RPMI8226 (cell line): ENCODE measurements at regions not wholly inside any gene's neighbourhood (a gene's known extent, or its start where the extent isn't known, plus 50 kb on each side); places are given as distances from the start of the nearest gene placed in this dataset.
"Not testable (repeated sequence)": the region's sequence is repeated elsewhere in the genome, so short reads cannot be mapped to it uniquely, and the experiment has no call there.

ENCODE experiments used
- DNase-seq: peaks from one replicate; pipeline ENCODE4 v3.0.0-alpha.2; 2015

DNA sequence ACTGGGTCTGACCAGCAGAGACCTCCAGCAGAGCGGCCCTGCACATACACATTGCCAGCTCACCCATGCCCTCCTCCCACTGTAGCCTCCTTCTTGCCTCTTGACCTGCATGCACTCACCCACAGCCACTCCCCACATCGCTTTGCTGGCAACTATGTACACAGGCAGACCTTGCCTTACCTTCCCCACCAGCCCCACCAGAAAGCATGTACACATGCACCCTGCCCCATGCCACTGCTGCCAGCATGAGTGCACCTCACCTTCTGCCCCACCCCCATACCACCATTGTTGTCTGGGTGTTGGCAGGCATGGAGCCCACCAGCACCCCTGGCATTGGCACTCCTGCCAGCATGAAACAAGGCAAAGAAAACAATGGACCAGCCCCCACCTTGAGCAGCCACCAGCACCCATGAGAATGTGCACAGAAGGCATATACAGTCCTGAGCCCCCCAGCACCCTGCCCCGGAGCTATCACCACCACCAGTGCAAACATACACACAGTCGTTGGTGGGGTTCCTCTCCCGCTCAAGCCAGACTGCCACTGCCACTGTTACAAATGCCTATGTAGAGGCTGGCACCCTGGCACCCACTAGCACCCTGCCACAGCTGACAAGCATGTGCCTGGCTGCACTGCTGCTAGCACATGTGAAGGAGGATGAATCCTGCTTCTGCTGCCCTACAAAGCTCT is 171.4 kb upstream of the NR4A3 start:
- DNase-seq, result no peak

DNA sequence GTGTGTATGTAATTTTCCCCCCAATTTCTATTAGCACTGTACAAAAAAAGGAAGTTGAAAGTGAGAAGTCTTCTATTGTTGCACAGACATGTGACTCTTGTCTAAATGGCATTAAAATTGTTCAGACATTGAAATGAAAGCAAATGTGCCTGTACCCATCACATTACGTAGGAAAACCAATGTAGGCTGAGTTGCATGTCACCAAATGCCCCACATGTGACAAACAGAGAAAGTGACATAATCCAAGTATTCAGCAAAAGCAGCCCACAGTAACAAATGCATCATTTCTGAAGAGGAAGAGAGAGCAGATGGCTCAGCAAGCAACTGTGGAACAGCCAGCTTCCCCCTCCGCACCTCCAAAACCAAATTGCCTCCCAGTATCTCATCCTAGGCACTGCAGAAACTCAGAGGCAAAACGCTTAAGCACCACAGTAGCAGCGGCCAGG is 161.5 kb upstream of the NR4A3 start:
- peak; percentile 40 for DNase-seq

DNA sequence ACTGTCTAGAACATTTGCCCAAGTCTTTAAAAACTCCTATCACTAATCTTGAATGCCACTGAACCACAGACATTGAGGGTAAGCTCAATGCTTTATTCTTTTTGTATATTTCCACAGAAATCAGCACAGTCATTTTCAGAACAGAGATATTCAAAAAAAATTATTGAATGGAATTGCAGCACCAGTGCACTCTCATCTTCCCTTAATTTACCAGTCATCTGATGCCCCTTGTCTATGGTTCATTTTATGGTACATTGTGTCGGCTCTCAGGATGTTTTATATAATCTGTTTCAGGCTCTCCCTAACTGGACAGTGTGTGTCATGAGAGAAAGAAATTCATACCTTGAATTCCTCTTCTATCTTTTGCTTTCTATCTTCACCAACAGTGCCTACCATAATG is 158.4 kb upstream of the NR4A3 start:
- DNase-seq, result no peak

DNA sequence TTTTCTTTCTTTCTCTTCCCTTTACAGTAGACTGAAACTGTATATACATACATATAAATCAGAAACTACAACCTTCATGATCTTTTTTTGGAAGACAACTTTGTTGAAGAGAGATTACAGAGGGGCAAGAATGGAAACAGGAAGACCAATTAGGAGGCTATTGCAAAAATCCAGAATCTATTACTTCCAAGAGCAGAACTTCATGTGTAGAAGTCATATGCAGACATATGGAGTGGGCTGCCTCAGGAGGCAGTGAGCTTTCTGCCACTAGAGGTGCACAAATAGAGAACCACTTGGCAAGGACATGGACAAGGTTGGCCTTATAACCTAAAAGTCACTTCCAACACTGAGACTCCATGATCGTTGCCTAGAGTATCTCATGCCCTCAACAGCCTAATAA is 157.8 kb upstream of the NR4A3 start:
- peak; percentile 5 for DNase-seq

DNA sequence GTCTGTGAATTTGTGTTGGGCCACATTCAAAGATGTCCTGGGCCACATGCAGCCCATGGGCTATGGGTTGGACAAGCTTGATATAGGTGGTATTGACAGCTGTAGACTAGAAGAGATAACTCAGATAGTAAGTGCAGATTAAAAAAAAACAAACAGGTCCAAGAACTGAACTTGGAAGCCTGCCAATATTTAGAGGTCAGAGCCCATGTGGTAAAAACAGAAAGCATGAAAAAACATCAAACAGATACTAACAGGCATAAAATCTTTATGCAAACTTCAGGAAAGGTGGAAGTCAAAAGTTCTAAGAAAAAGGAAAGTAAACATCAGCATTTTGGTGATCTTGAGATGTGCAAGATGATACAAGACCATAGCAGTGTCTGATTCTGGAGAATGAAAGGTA is 155.1 kb upstream of the NR4A3 start:
- peak; percentile 57 for DNase-seq

DNA sequence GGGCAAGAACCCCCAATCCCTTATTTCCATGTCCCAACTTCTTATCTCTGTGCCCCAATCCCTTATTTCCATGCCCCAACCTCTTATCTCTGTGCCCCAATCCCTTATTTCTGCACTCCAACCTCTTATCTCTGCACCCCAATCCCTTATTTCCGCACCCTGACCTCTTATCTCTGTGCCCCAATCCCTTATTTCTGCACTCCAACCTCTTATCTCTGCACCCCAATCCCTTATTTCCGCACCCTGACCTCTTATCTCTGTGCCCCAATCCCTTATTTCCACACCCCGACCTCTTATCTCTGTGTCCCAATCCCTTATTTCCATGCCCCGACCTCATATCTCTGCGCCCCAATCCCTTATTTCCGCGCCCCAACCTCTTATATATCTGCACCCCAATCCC is 150.8 kb upstream of the NR4A3 start:
- DNase-seq, result not testable (repeated sequence)

DNA sequence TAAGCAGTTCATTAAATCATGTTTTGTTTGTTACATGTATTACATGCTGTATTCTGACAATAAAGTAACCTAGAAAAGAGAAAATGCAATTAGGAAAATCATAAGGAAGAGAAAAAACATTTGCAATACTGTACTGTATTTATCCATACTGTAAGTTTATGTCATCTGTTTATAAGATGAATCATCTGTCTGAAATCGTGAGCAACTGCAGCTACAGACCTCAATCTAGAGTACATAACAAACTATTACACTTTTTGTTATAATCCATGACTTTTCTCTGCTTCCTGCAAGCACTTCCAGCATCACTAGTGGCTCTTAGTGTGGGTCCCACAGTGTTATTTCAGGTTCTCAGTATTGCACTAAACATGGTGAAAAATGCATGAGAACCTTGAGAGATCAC is 144.4 kb upstream of the NR4A3 start:
- DNase-seq, result no peak

DNA sequence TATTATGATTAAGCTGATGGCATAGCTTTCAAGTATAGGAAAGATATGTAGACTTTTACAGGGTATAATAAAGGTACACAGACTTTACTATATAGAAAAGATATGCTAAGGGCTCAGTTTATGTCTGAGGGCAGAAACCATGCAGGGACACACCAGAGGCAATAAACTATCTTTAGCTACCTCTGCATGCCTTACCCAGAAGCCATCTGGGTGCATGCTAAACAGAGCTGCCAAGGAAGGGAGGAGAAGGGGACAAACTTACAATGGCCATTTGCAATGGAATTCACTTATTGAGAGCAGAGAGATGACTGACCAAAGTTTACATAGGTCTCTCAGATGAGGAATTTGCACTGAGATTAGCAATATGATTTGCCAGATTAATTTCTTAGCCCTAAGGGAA is 143.1 kb upstream of the NR4A3 start:
- no peak for DNase-seq

DNA sequence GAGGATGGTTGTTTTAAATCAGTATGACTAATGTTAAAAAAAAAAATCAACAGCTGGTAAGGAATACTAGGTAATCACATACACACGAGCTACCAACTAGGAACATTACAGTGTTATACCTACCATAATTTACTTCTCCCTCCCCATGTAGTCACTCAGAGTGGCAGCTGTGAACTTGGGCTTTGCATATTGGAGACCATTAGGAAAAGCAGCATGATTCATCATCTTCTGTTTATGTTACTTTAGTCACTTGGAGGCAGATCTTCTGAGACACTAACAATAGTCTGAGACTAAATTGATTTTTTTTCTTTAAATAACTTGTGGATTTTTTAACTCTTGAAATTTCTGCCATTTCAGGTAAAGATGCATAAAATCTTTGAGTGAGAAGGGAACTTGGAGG is 141.5 kb upstream of the NR4A3 start:
- no peak for DNase-seq

DNA sequence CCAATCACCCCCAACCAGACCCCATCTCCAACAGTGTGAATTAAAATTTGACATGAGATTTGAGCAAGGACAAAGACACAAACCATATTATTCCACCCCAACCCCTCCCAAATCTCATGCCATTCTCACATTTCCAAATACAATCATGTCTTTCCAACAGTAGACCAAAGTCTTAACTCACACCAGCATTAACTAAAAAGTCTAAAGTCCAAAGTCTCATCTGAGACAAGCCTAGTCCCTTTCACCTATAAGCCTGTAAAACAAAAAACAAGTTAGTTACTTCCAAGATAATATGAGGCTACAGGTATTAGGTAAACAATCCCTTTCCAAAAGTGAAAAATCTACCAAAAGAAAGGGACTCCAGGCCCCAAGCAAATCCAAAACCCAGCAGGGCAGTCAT is 140.6 kb upstream of the NR4A3 start:
- DNase-seq, result no peak

DNA sequence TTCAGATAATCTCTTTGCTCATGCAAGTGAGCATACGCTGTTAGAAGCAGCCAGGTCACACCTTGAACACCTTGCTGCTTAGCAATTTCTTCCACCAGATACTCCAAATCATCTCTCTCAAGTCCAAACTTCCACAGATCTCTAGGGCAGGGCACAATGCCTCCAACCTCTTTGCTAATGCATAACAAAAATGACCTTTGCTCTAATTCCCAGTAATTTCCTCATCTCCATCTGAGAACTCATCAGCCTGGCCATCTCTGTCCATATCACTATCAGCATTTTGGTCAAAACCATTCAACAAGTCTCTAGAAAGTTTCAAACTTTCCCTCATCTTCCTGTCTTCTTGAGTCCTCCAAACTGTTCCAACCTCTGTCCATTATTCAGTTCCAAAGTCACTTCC is 139.3 kb upstream of the NR4A3 start:
- no peak for DNase-seq

DNA sequence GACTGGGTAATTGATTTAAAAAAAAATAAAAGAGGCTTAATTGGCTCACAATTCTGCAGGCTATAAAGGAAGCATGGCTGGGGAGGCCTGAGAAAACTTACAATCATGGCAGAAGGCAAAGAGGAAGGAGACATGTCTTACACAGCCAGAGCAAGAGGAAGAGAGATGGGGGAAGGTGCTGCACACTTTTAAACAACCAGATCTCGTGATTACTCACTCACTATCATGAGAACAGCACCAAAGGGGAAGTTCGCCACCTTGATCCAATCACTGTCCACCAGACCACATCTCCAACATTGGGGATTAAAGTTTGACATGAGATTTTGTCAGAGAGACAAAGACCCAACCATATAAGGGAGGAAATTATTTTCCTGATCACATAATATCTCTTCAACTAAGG is 138.8 kb upstream of the NR4A3 start:
- DNase-seq, result no peak

DNA sequence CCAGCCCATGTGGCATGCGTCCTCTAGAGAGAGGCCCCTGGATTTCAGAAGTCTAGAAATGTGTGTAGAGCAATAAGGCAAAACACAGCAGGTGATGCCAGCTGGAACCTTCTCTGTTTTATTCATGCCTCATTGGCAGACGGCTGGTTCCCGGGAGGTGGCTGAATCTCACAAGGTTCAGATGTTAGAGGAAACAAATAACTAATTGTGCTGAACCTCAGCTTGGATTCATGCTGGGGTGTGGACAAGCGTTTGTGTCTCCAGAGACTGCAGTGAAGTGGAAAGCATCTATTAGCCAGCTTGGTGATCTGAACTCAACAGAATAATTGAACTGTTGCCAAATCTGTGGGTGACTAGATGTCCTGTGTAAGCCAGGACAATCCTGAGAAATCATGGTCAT is 131.1 kb upstream of the NR4A3 start:
- DNase-seq, result no peak

DNA sequence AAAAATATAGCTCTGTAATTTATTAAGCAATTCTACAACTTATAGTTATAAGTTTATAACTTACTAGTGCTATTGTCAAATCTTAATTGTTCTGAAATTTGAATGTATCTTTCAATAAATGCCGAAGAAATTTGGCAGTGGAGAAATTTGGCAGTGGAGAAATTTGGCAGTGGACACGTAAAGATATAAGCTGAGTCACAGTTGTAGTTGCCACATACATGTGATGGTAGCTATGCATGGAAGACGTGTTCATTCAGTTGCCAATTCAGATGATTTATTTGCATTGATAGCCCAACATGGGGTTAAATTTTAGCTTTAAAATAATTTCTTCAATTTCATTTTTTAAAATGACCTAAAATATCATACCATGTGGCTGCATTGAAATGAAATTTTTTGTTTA is 127.8 kb upstream of the NR4A3 start:
- DNase-seq, result no peak

DNA sequence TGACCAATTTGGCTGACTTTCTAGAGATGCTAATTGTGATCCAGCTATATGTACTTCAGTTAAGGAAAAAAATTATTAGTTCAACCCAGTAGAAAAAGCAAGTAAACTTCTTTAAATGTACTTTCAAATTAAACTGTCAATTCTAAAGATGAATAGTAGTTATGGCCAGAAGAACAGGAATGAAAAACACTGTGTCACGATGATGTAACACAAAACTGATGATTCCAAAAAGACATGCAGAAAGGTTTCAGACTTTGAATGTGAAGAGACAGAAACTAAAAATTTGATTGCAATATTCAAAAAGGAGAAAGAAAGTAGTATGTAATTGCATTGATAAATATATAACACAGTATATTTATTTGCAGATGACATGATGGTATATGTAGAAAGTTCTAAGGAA is 127.3 kb upstream of the NR4A3 start:
- DNase-seq, result no peak

DNA sequence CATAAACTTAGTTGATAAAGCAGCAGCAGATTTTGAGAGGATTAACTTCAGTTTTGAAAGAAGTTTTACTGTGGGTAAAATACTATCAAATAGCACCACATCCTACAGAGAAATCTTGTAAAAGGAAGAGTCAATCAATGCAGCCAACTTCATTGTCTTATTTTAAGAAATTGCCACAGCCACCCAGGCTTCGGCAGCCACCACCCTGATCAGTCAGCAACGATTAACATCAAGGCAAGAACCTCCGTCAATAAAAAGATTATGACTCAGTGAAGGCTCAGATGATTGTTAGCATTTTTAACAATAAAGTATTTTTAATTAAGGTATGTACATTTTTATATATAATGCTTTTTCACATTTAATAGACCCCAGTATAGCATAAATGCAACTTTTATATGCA is 122.3 kb upstream of the NR4A3 start:
- no peak for DNase-seq

DNA sequence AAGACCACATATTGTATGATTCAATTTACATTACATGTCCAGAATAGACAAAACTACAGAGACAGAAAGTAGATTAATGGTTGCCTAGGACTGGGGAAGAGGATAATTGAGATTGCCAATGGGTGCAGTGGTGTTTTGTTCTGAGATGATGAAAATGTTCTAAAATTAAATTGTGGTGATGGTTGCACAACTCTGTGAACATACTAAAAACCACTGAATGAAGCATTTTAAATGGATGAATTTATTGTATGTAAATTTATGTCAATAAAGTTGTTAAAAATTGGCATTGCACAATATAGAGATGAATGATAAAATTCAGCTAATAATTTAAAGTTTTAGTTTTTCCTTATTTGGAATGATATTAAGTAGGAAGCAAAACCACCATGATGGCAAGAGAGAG is 109.5 kb upstream of the NR4A3 start:
- no peak for DNase-seq

DNA sequence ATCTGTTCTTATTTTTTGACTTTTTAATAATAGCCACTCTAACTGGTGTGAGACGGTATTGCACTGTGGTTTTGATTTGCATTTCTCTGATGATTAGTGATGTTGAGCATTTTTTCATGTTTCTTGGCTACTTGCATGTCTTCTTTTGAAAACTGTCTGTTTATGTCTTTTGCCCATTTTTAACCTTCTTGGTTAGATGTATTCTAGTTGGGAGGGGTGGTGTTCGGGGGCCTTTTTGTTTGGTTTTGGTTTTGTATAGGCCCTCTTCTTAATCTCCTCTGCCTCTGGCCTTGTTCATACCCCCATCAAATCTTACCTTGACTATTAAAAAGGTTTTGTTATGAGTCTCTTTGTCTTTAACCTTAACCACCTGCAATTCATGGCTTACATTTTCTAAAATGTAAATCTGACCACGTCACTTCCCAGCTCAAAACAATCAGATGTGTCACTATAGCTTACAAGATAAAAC is 107.8 kb upstream of the NR4A3 start:
- no peak for DNase-seq

DNA sequence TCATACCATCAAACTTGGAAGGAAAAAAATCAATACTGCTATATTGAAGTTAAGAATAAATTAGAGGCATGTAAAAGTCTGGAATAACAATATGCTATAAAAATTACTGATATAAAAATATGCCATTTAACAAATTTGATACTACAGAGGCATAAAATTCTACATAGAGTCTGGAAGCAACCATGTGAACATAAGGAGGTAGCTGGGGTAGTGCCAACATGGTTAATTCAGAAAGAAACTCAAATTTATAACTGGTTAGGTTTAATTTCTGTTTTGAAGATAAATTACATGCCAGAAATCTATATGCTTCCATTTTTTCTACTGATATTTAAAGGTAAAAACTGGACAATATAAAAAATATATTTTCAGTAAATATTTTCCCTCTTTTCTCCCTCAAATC is 103.1 kb upstream of the NR4A3 start:
- DNase-seq, result no peak

DNA sequence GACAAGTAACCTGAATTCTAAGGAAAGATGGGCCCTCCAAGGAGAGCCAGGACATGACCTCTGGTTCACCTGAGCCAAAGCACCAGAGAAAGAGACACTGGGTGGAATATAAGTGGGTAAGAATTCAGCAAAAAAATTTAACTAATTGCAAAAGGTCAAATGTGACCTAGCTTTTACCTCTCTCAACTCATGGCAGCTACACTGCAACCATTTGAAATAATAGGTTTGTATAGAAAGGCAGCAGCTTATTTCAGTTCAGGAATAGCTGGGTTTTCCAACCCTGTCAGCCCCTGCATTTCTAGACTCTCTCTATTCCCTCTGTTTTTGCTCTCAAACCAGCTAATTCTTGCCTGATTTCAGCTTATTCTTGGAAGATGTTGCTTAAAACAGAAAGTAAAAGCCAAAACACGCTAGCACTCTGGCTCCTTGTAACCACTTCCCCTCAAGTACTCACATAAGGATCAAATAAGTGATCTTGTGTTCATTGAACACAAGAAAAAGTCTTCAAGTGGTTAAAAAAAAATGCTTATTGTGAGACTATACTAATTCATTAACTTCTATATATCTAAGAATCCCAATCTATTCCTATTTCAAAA is 101.1 kb upstream of the NR4A3 start:
- DNase-seq, result peak; percentile 46

DNA sequence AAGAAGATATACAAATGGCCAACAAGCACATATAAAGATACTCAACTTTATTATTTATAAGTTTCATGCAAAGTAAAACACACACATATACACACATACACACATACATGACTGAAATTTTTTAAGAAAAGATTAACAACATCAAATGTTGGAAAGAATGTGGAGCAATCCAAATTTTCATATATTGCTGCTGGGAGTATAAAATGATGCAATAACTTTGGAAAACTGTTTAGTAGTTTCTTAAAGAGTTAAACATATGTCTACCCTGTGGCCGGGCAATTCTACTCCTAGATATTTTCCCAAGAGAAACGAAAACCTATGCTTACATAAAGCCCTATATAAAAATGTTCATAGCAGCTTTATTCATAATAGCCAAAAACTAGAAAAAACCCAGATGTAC is 99.8 kb upstream of the NR4A3 start:
- DNase-seq, result no peak

DNA sequence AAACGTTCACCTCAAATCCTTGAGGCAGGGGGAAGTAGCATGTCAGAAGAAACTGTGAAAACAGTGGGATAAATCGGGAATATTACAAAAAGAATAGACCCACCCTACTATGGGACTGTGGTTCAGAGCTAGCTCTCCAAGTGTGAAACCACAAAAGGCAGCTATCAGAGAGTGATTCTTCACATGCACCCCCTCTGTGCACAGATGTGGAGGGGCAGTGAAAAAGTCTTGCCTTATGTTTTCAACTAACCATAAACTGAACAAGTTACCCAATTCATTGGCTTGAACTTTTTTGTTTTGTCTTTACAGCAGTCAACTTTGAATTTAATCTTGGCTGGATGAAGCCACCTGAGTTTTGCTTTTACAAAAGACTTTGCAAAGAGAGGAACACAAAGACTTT is 98.8 kb upstream of the NR4A3 start:
- no peak for DNase-seq

DNA sequence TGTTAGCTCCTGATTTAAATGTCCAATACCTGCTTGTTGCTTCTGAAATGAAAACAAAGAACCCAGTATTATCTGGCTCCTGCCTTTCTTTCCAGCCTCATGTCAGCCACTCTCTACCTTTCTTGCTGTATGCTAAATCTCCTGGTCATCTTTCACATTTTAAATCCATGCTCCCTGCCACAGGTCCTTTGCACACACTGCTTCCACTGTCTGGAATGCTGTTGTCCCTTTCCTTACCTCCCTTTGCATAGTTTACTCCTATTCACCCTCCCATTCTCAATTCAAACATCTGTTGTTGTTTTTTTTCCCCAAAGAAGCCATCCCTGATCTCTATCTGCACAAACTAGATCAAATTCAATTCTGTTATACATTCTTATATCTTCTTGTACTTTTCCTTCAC is 97.0 kb upstream of the NR4A3 start:
- DNase-seq, result no peak

DNA sequence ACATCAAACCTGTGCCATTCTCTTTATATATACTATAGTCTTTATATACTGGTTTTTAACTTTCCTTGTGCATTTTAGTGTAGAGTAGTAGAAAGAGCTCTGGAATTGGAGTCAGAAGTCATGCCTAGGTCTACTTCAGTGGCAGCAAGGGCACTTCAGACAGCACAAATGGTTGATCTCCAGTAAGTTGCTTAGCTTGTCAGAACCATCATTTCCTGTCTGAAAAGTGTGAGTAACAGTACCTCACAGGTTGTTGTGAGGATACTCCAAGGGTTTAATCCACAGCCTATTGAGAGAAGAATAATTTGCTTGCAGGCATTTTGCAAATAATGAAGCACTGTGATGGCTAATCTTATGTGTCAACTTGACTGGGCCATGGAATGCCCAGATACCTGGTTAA is 95.8 kb upstream of the NR4A3 start:
- no peak for DNase-seq

DNA sequence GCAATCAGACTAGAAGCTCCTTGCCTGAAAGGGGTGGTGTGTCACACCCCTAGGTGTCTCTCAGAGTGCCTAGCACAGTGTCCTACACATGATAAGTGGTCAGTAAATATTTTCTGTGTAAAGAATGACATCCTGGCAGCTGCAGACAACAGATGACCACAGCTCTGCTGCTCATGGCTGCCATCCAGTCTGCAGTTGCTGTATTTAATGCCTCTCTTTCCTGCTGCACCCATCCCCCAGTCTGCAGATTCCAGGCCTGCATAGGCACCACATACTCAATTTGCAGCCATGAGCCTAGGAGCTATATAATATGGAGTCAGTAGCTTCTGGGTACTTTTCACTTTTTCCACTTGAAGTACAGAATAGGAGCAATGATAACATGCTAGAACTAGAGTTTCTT is 94.9 kb upstream of the NR4A3 start:
- no peak for DNase-seq
